ENCODE measurements at regions not wholly inside any gene's neighbourhood (a gene's known extent, or its start where the extent isn't known, plus 50 kb on each side); places are given as distances from the start of the nearest gene placed in this dataset.

DNA sequence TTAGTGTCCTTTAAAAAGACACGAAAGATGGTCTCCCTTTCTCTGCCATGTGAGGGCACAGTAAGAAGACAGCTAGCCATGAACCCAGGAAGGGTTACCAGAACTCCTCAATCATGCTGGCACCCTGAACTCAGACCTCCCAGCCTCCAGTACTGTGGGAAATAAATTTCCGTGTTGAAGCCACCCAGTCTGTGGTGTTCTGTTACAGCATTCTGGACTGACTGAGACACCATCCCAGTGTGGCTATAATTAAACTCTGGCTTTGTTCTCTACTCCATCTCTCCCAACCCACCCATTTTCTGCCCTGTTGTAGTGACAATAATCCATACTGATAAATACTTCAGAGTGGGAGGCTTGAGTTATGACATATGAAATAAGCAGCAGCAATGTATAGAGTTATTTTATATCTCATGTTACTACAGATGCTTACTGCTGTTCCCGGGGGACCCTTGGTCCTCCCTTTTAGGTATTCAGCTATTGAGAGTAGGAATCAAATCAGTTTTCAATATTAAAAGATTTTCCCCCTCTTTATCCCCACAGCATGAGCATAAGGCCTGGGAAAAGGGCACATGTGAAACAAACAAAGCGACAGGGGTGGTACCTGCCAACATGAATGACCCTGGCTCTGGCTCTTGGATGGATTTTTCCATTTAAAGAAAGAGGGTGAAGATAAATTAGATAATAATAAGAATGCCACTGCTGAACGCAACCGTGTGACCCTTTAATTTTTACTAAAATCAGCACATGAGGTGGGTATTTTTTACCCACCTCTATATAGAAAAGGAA is 224.3 kb upstream of the SLC35B3 start:
- no peak for TF ChIP-seq POLR2A (IDR thresholded peaks at IDR 0.05)
- no peak for TF ChIP-seq POLR2AphosphoS5 (IDR thresholded peaks at IDR 0.05)

Measured in spleen (tissue), 3 donors.